DND-41 (cell line): ENCODE measurements at regions not wholly inside any gene's neighbourhood (a gene's known extent, or its start where the extent isn't known, plus 50 kb on each side); places are given as distances from the start of the nearest gene placed in this dataset.

Experiments used
- ATAC-seq: fragments of 200-7000 bp; cut with Tn5 transposase; 3 replicates; pipeline ENCODE4 v1.9.1; 2021; ENCODE audit warnings: low read depth; ENCODE audit not compliant: insufficient read depth
- DNase-seq: peaks from one replicate; pipeline ENCODE4 v3.0.0-alpha.2; 2020
- H2AFZ ChIP-seq: 2 replicates; pipeline ENCODE4 v1.6.0; 2012; ENCODE audit warnings: low read depth, low read length
- H3K27ac ChIP-seq: 2 replicates; pipeline ENCODE4 v1.5.1; 2012; ENCODE audit warnings: low read length, inconsistent platforms
- H3K27me3 ChIP-seq: fragments of 200-600 bp; sonication (generic); 2 replicates; pipeline ENCODE4 v1.6.0; 2012; ENCODE audit warnings: low read length, mild to moderate bottlenecking, inconsistent platforms; ENCODE audit not compliant: insufficient read depth, poor library complexity
- H3K36me3 ChIP-seq: 2 replicates; pipeline ENCODE4 v1.5.1; 2012; ENCODE audit warnings: low read length, inconsistent platforms; ENCODE audit not compliant: insufficient read depth
- H3K4me1 ChIP-seq: 2 replicates; pipeline ENCODE4 v1.5.1; 2012; ENCODE audit warnings: mild to moderate bottlenecking, low read length; ENCODE audit not compliant: insufficient read depth
- H3K4me2 ChIP-seq: 2 replicates; pipeline ENCODE4 v1.6.0; 2012; ENCODE audit warnings: mild to moderate bottlenecking, moderate library complexity, low read length, inconsistent platforms; ENCODE audit not compliant: insufficient read depth
- H3K4me3 ChIP-seq, 2 experiments: fragments of 200-600 bp in 1 of 2; shearing (Covaris generic) in 1 of 2; 2 replicates each; pipeline ENCODE4 v1.5.1; 2012 to 2016; ENCODE audit warnings: inconsistent platforms in 2 of 2, low read length in 2 of 2, mild to moderate bottlenecking in 2 of 2, low read depth in 1 of 2, moderate library complexity in 1 of 2
- H3K79me2 ChIP-seq: 2 replicates; pipeline ENCODE4 v1.6.0; 2012; ENCODE audit warnings: low read length, inconsistent platforms; ENCODE audit not compliant: insufficient read depth
- H3K9ac ChIP-seq: 2 replicates; pipeline ENCODE4 v1.6.0; 2012; ENCODE audit warnings: low read depth, mild to moderate bottlenecking, inconsistent platforms, low read length, moderate library complexity
- H3K9me3 ChIP-seq: 2 replicates; pipeline ENCODE4 v1.5.1; 2012; ENCODE audit warnings: low read length, moderate library complexity, mild to moderate bottlenecking, inconsistent platforms; ENCODE audit not compliant: insufficient read depth, severe bottlenecking
- H4K20me1 ChIP-seq: 2 replicates; pipeline ENCODE4 v1.6.0; 2012; ENCODE audit warnings: low read length; ENCODE audit not compliant: insufficient read depth
- EZH2 ChIP-seq: IDR thresholded peaks from 3 replicates; pipeline ENCODE4 v1.6.1; 2012; ENCODE audit warnings: borderline replicate concordance, low read depth, mild to moderate bottlenecking, moderate library complexity, low read length, inconsistent platforms; ENCODE audit not compliant: severe bottlenecking
- TF ChIP-seq, protein P1 (sequence below): IDR thresholded peaks from 2 replicates; pipeline ENCODE4 v1.5.1; 2012; ENCODE audit warnings: borderline replicate concordance, low read length, moderate library complexity, mild to moderate bottlenecking; ENCODE audit not compliant: poor library complexity, severe bottlenecking; ENCODE audit errors: extremely low read depth

GRCh38 chr5:4042311-4042710, 446.7 kb downstream of the IRX1 start:
- Histone ChIP-seq H3K27me3 (no peaks in the 10 kb centered on the region), H4K20me1 (no peaks in the 10 kb centered on the region), H3K4me3 (peak overlapping the region in 1 of 2 experiments; percentile 5; a peak in 1 of 4 replicates), H3K79me2 (no peaks in the 10 kb centered on the region), H3K9me3 (peaks cover 12% of the 10 kb centered on the region), H2AFZ (peak overlapping the region; percentile 67), H3K9ac (no peak overlapping the region), H3K4me2 (no peak overlapping the region), H3K27ac (peak overlapping the region; percentile 63), H3K36me3 (no peaks in the 10 kb centered on the region), H3K4me1 (peaks cover 15% of the 10 kb centered on the region)
- DNase-seq (peak; percentile 58), ATAC-seq (peak; percentile 84)
- TF ChIP-seq EZH2, result no peak
- TF ChIP-seq, protein P1, sequence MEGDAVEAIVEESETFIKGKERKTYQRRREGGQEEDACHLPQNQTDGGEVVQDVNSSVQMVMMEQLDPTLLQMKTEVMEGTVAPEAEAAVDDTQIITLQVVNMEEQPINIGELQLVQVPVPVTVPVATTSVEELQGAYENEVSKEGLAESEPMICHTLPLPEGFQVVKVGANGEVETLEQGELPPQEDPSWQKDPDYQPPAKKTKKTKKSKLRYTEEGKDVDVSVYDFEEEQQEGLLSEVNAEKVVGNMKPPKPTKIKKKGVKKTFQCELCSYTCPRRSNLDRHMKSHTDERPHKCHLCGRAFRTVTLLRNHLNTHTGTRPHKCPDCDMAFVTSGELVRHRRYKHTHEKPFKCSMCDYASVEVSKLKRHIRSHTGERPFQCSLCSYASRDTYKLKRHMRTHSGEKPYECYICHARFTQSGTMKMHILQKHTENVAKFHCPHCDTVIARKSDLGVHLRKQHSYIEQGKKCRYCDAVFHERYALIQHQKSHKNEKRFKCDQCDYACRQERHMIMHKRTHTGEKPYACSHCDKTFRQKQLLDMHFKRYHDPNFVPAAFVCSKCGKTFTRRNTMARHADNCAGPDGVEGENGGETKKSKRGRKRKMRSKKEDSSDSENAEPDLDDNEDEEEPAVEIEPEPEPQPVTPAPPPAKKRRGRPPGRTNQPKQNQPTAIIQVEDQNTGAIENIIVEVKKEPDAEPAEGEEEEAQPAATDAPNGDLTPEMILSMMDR, result no peak

GRCh38 chr5:4043135-4043534, 447.5 kb downstream of the IRX1 start:
- Histone ChIP-seq H3K4me2 (no peak overlapping the region), H3K9ac (no peak overlapping the region), H3K4me3 (no peak overlapping the region), H3K79me2 (no peaks in the 10 kb centered on the region), H3K9me3 (peaks cover 12% of the 10 kb centered on the region), H3K27ac (peak overlapping the region; percentile 10; the same call in 1 of the 2 replicates), H2AFZ (no peak overlapping the region; the same call in 1 of the 2 replicates), H4K20me1 (no peaks in the 10 kb centered on the region), H3K36me3 (no peaks in the 10 kb centered on the region), H3K27me3 (no peaks in the 10 kb centered on the region), H3K4me1 (peaks cover 12% of the 10 kb centered on the region)
- DNase-seq, result no peak
- no peak for ATAC-seq
- TF ChIP-seq, protein P1, result no peak
- no peak for TF ChIP-seq EZH2

- Histone ChIP-seq H3K4me3 (no peak overlapping the region), H3K79me2 (no peaks in the 10 kb centered on the region), H3K4me1 (peaks cover 12% of the 10 kb centered on the region), H3K36me3 (no peaks in the 10 kb centered on the region), H2AFZ (no peak overlapping the region), H3K27ac (peak overlapping the region; percentile 20), H4K20me1 (no peaks in the 10 kb centered on the region), H3K9me3 (peaks cover 12% of the 10 kb centered on the region), H3K4me2 (no peak overlapping the region), H3K27me3 (no peaks in the 10 kb centered on the region), H3K9ac (no peak overlapping the region)
- DNase-seq (no peak), ATAC-seq (0 out of 3 replicates have a peak, but pooled peaks have one; percentile 32)
- TF ChIP-seq, protein P1, result no peak
- no peak for TF ChIP-seq EZH2
Measured at GRCh38 chr5:4044881-4045280, 449.2 kb downstream of the IRX1 start.
